Upper lobe of right lung (tissue), 1 donor: ENCODE measurements at regions not wholly inside any gene's neighbourhood (a gene's known extent, or its start where the extent isn't known, plus 50 kb on each side); places are given as distances from the start of the nearest gene placed in this dataset.
"Not testable (repeated sequence)": the region's sequence is repeated elsewhere in the genome, so short reads cannot be mapped to it uniquely, and the experiment has no call there.

Source experiments
- ATAC-seq: fragments of 200-7000 bp; cut with Tn5 transposase; one replicate; pipeline ENCODE4 v1.9.1; 2020; ENCODE audit warnings: mild to moderate bottlenecking, moderate library complexity
- DNase-seq: peaks from one replicate; pipeline ENCODE4 v3.0.0-alpha.2; 2020
- H3K27ac ChIP-seq: fragments of 200-600 bp; one replicate; pipeline ENCODE4 v1.8.0; 2022
- H3K27me3 ChIP-seq: fragments of 200-600 bp; one replicate; pipeline ENCODE4 v1.8.0; 2022; ENCODE audit warnings: mild to moderate bottlenecking
- H3K36me3 ChIP-seq: fragments of 200-600 bp; one replicate; pipeline ENCODE4 v1.8.0; 2022
- H3K4me1 ChIP-seq: fragments of 200-600 bp; one replicate; pipeline ENCODE4 v1.8.0; 2022
- H3K4me3 ChIP-seq: fragments of 200-600 bp; one replicate; pipeline ENCODE4 v1.8.0; 2022; ENCODE audit warnings: mild to moderate bottlenecking
- H3K9me3 ChIP-seq: fragments of 200-600 bp; one replicate; pipeline ENCODE4 v1.8.0; 2022
- intact Hi-C: fragments of 100-400 bp; cut with DNase I; formaldehyde crosslinking; loops from one replicate; pipeline ENCODE4 v1.11.0; 2022
- TF ChIP-seq, protein P1 (sequence below): fragments of 200-600 bp; IDR thresholded peaks from one replicate; pipeline ENCODE4 v1.8.0; 2022; ENCODE audit warnings: antibody characterized with exemption
- donor health status: DM: no; HTN: yes; CAD: no; lungs with severe emphysema.

- intact Hi-C loops, result no loop called here
- H3K36me3 ChIP-seq, result no peaks in the 10 kb centered on the region
- H3K27me3 ChIP-seq, result no peaks in the 10 kb centered on the region
- H3K9me3 ChIP-seq, result no peaks in the 10 kb centered on the region
- TF ChIP-seq, protein P1, sequence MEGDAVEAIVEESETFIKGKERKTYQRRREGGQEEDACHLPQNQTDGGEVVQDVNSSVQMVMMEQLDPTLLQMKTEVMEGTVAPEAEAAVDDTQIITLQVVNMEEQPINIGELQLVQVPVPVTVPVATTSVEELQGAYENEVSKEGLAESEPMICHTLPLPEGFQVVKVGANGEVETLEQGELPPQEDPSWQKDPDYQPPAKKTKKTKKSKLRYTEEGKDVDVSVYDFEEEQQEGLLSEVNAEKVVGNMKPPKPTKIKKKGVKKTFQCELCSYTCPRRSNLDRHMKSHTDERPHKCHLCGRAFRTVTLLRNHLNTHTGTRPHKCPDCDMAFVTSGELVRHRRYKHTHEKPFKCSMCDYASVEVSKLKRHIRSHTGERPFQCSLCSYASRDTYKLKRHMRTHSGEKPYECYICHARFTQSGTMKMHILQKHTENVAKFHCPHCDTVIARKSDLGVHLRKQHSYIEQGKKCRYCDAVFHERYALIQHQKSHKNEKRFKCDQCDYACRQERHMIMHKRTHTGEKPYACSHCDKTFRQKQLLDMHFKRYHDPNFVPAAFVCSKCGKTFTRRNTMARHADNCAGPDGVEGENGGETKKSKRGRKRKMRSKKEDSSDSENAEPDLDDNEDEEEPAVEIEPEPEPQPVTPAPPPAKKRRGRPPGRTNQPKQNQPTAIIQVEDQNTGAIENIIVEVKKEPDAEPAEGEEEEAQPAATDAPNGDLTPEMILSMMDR, result no peak
- H3K4me3 ChIP-seq, result no peak overlapping the region
- no peak for ATAC-seq
- DNase-seq, result no peak
- no peak overlapping the region for H3K27ac ChIP-seq
- H3K4me1 ChIP-seq, result no peaks in the 10 kb centered on the region
These were observed 992.1 kb downstream of the DNAH5 start for GRCh38 chr5:12952409-12952808.

DNA sequence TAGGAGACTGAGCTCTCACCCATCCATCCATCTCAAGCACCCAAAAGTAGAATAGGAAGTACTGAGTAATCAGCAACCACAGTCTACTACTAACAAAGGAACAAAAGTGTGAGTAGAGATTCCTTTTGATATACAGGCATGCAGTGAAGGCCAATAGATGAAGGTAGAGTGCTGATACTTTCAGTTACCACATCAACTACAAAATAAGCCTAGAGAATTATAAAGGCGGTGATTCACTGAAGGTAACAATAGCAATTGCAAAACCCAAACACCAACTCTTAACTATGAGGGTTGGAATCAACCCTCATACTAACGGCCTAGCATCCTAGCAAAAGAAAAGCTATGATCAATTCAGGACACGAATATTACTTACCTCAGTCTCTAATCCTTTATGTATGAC lies 992.6 kb downstream of the DNAH5 start:
- TF ChIP-seq, protein P1, result no peak
- ATAC-seq (no peak), DNase-seq (no peak)
- Histone ChIP-seq H3K27me3 (no peaks in the 10 kb centered on the region), H3K27ac (no peak overlapping the region), H3K36me3 (no peaks in the 10 kb centered on the region), H3K4me1 (no peaks in the 10 kb centered on the region), H3K4me3 (no peak overlapping the region), H3K9me3 (no peaks in the 10 kb centered on the region)
- intact Hi-C loops, result no loop called here

DNA sequence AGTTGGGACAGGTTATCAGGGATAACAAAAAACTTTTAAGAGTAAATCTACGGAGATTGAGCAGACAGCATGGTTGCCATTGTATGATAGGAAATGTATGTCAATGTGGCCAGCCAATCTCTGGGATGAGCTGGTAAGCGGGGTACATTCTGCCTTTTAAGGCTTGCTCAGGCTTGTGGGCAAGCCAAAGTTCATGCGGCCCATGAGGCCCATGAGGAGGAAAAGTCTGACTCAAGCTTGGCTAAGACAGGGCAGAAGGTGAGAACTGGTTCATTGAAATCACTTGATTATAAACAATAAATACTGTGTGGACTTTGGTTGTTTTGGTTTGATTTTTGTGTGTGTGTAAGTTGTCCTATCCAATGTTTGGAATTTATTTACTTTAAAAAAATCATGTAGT lies 997.1 kb downstream of the DNAH5 start:
- Histone ChIP-seq H3K9me3 (no peaks in the 10 kb centered on the region), H3K4me3 (no peak overlapping the region), H3K4me1 (no peaks in the 10 kb centered on the region), H3K36me3 (no peaks in the 10 kb centered on the region), H3K27ac (no peak overlapping the region), H3K27me3 (no peaks in the 10 kb centered on the region)
- intact Hi-C loops, result no loop called here
- TF ChIP-seq, protein P1, result no peak
- DNase-seq, result no peak
- ATAC-seq, result no peak

GRCh38 chr5:12945477-12945876 lies 999.0 kb downstream of the DNAH5 start:
- H3K27me3 ChIP-seq, H3K9me3 ChIP-seq, H3K4me3 ChIP-seq, ATAC-seq, H3K36me3 ChIP-seq, intact Hi-C loops, DNase-seq, H3K4me1 ChIP-seq, H3K27ac ChIP-seq: not testable (repeated sequence)

DNA sequence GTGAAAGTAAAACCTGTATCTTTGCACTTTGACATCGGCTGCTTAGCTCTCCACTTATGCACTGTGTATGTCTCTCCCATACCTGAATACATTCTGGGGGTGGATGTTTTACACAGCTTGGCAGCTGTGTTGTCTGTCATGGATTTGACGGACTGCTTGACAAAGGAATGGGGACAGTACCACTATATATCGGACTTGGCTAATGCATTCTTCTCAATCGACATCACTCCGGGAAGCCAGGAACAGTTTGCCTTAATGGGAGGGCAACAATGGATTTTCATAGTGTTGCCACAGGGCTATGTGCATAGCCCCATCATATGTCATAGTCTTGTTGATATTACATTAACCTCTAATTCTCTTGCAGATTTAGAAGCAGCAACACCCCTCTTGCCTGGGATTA lies 1008.3 kb downstream of the DNAH5 start:
- H3K9me3 ChIP-seq, result no peaks in the 10 kb centered on the region
- ATAC-seq (no peak), DNase-seq (no peak)
- H3K36me3 ChIP-seq, result no peaks in the 10 kb centered on the region
- H3K4me3 ChIP-seq, result no peak overlapping the region
- TF ChIP-seq, protein P1, result no peak
- no peaks in the 10 kb centered on the region for H3K4me1 ChIP-seq
- no peak overlapping the region for H3K27ac ChIP-seq
- H3K27me3 ChIP-seq, result no peaks in the 10 kb centered on the region
- intact Hi-C loops, result no loop called here

- no peaks in the 10 kb centered on the region for H3K4me1 ChIP-seq
- no peak for DNase-seq
- no peaks in the 10 kb centered on the region for H3K36me3 ChIP-seq
- no peak overlapping the region for H3K4me3 ChIP-seq
- intact Hi-C loops, result no loop called here
- H3K27me3 ChIP-seq, result no peaks in the 10 kb centered on the region
- TF ChIP-seq, protein P1, result no peak
- no peaks in the 10 kb centered on the region for H3K9me3 ChIP-seq
- no peak for ATAC-seq
- H3K27ac ChIP-seq, result no peak overlapping the region
These were observed 1009.8 kb downstream of the DNAH5 start for GRCh38 chr5:12934722-12935121.
